Germinal center (tissue), 1 donor: ENCODE measurements at regions not wholly inside any gene's neighbourhood (a gene's known extent, or its start where the extent isn't known, plus 50 kb on each side); places are given as distances from the start of the nearest gene placed in this dataset.
"Not testable (repeated sequence)": the region's sequence is repeated elsewhere in the genome, so short reads cannot be mapped to it uniquely, and the experiment has no call there.

ENCODE experiments used
- DNase-seq: peaks from one replicate; pipeline ENCODE4 v3.0.0; 2012; ENCODE audit warnings: mixed read lengths, low spot score

DNA sequence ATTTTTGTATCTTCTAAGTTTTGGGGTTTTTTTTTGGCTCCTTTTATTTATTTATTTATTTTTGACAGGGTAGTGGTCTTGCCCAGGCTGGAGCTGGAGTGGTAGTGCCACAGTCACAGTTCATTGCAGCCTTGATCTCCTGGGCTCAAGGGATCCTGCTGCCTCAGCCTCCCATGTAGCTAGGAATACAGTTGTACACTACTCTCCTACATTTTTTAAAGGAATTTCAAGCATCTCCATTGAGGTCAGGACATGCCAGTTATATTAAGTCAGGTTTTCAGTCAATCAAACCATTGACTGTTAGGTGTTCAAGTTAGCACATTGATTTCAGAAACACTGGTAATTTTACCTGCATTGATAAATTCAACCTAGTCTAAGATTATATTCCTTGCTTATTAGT, 480.5 kb upstream of the SPRY2 start:
- DNase-seq, result no peak

GRCh38 chr13:80817979-80818378, 477.1 kb upstream of the SPRY2 start:
- no peak for DNase-seq

GRCh38 chr13:80814541-80814940, 473.6 kb upstream of the SPRY2 start:
- no peak for DNase-seq

GRCh38 chr13:80810294-80810693, 469.4 kb upstream of the SPRY2 start:
- DNase-seq, result not testable (repeated sequence)

DNA sequence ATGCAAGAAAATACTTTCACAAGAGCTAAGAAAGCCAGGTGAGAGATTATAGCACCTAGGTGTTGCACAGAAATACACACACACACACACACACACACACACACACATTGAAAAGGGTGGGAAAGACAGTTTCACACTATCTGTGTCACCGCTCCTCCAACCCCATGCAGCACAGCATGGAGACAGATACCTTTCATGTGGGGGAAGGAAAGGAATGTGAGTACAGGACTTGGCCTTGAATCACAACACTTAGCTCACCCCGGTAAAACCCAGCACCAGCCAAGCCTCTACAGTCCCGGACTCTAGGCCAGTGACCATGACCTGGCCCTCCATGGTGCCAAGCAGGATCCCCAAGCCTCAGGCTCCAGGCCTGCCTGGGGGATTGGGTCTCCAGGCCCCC, 462.0 kb upstream of the SPRY2 start:
- no peak for DNase-seq

GRCh38 chr13:80798576-80799133, 457.7 kb upstream of the SPRY2 start:
- DNase-seq, result no peak

DNA sequence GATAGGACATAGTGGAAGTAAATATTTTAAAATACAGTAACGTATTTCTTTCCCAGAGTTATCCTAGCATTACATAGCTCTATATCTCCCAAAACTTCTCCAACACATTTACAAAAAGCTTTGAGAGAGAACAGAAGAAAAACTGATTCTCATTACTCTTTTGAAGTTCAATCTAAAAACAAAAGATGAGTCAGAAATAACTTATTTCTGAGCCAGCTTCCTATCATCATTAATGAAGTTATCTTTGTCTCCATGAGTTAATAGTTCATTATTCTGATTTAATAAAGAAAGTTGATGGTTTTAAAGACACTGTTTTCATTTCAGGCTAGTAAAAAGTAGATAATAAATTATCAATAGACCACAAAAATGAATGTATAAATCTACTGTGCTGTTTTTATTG, 446.7 kb upstream of the SPRY2 start:
- no peak for DNase-seq

DNA sequence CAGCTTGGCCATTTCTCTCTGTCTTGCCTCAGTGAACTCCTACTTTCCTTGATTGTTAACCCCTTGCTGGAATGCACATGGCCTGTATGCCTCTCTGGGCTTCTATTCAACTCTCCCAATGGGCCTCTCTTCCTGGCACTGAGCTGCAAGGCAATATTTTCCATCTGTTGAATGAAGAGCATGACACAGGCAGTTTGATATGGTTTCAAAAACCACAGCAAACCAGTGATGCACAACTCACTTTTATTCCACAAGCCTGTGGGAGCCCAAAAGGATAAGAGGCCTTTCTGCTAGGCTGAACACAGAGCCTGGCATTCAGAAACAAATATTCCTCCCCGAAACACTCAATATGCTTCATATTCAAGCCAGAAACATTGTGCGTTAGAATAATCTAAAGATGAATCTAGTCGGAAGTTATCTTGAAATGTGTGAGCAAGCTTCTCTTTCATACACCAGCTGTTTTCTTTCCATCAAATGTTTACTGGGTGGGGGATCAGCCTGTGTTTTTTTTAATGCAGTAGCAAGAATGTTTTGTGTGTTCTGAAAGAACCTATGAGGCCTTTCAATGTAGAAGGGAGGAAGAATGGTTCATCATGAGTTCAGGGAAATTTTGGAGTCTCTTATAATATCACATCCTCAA, 443.1 kb upstream of the SPRY2 start:
- no peak for DNase-seq

GRCh38 chr13:80782441-80782840, 441.5 kb upstream of the SPRY2 start:
- DNase-seq, result no peak

DNA sequence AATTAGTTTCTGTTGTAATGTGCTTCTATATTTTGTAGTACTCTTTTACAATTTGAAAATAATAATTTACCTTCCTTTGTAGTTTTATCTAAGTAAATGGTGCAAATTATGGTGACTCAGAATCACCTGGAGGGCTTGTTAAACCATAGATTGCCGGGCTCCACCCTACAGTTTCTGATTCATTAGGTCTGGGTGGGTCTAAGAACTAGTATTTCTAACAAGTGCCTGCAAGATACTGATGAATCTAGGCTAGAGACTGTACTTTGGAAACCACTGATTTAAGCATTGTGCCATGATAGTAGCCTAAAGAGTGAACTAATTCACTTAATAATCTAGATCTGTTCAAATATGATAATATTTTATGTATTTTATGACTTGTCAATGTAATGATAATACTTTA, 437.4 kb upstream of the SPRY2 start:
- no peak for DNase-seq

DNA sequence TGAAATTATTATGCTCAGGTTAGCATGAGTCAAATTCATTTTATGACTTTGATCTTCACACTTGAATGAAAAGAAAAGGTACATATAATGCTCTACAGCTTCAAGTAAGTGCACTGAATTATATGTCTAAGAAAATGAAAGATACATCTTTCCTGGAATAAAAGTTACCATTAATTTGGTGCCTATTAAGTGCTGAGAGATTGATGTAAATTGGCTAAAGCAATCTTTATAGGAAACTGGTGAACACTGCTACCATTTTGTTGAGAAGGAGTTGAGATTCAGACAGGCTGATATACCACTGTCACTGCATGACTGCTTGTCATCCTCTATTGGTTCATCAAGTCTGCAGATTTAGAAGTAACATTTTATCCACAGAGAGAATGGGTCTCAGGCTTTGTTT, 416.8 kb upstream of the SPRY2 start:
- no peak for DNase-seq

DNA sequence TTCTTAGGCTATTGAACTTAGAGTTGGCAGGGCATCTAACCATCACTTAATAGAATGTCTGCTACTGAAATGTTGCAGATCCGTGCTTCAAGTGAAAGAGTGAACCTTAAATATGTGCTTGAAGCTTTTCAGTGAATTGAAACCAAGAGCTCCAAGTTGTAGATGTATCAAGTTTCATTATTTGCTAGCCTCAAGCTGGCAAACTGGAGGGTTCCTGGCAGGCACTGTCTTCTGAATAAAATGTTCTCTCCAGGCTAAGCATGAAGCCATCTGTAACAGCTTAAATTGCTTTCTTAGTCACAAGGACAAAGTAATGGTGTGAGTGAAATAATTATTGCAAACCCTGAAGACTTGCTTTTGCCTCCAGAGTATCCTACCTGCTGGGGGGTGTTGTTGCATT, 415.0 kb upstream of the SPRY2 start:
- DNase-seq, result no peak

DNA sequence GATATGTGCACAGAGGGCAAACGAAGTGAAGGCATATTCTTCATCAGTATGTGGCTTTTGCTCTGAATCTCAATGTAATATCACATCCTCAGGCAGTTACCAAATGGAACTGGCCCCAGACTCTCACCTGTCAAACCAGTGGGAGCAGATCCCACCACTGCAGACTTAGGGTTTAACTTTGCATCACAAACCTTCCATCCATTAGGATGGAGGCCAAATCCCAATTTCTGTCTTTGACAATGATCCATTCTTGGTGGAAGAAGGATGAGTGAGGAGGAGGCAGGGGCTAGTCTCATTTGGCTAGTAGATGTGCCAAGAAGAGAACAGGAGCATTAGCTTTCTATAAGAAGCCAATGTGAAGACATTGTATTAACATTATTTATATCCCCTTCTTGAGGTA, 413.5 kb upstream of the SPRY2 start:
- DNase-seq, result no peak

DNA sequence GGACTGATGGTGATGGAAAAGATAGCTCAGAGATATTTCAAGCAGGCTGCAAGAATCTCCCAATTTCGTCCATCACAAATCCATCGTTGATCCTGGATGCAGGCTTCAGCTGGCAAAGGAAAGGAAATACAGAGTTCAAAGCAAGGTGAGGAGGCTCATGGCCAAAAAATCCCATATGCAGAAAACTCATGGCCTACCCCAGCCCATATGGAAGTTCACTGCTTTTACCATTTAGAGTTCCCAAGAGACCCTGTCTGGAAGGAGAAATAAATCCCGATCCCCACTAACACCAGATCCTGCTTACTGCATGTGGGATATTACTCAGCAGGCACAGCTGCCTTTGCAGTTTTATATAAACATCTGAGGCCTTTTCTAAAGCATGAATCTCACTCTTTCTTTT, 412.9 kb upstream of the SPRY2 start:
- no peak for DNase-seq

DNA sequence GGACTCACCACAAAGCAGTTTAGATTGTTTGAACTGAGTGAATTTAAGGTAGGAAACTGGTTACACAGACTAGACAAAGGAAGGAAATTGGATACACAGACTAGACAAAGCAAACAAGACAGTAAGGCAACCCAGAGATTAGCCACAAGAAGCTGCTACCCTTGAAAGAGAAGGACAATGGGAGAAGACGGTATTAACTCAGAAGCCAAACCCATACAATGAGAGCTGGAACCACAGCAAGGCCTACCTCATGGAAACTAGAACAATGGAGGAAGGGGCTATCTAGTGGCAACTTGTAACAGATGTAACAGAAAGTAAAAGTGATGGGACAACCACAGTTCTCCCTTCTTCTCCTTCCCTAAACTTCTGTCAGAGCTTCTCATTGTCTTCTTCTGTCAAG, 410.9 kb upstream of the SPRY2 start:
- no peak for DNase-seq

DNA sequence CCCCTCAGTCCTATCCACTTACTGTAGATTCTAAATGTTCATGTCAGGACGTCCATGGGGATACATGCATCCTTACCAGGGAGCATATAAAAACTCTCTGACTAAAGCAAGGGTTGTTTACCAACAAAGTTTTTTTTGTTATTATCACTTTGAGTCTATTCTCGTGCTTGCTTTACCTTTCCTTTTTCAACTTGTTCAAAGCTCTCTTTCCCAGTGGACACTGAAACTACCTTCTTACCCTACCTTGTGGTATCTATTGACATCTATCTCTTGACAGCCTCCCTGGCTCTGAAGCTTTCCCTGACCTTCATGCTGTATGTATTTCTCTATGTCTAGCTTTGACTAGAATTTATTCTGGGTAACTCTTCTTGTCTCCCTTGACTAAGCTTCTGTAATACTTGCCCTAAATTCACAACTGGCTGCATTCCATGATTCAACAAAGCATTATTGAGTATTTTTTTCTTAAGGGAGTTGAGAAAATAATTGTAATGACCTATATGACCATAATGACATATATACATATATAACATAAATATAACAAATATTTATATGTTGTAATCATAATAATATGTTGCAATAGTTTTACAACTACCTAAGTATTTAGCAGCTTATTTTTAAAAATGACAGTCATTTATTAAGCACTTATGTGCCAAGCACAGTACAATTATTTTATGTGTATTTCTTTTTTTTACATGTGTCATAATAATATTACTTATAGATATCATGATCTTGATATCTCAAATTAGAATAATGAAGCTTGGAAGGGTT, 403.4 kb upstream of the SPRY2 start:
- no peak for DNase-seq

DNA sequence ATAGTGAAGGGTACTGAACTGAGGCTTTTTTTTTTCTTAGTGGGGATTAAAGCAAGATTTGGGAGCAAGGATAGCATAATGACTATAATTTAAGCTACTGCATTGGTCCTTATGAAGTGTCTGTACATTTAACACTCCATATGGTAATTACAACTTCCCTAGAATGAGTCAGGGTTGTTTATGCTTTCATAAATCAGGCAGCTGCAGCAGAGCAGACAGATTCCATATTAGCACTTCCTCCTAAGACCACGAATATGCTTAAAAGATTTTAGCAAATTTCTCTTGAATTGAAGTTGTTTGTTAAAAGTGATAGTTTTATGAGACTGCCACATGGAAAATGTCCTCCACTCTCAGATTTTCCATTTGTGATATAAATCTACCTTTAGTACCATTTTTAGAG, 401.1 kb upstream of the SPRY2 start:
- no peak for DNase-seq

DNA sequence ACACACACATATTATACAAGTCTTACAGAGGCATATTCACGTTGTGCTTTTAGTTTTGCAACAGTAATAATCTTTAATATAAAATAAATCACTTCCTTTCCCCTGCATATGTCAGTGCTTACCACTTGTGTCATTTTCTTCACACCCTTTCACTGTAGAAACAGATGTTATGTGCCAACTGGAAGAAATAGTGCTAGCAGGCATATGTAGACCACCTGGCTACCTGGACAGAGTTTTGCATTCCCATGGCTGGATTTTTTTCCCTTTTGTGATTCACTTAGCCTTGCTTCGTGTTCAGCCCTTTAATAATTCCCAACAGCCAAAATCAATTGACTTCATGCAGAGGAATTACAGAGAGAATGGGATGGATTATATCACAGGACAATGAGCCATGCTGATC, 399.1 kb upstream of the SPRY2 start:
- no peak for DNase-seq

- no peak for DNase-seq
Measured at GRCh38 chr13:80737513-80737912, 396.6 kb upstream of the SPRY2 start.

- no peak for DNase-seq
Measured at GRCh38 chr13:80727321-80727975, 386.5 kb upstream of the SPRY2 start.

GRCh38 chr13:80726868-80727267, 385.9 kb upstream of the SPRY2 start:
- no peak for DNase-seq

DNA sequence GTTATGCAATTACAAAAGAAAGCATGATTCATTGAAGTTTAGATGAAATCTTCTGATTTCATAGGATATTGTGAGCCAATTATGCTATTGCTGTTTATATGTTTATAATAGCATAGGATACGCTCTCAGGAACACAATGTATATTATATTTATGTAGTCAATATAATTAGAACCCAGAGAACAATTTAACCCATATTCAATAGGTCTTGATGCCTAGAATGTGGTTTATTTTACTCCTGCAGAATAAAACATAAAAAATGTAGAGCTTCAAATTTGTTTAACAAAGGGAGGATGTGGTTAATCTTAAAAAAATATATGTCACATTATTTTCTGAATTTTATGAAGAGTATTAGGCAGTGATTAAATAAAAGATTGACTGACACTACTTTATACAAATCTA, 380.8 kb upstream of the SPRY2 start:
- DNase-seq, result no peak

GRCh38 chr13:80718970-80719369, 378.0 kb upstream of the SPRY2 start:
- no peak for DNase-seq
